ENCODE measurements at regions not wholly inside any gene's neighbourhood (a gene's known extent, or its start where the extent isn't known, plus 50 kb on each side); places are given as distances from the start of the nearest gene placed in this dataset.
A peak's percentile ranks its signal among the peaks of the same experiment; 100 is the strongest.

GRCh38 chr9:89999534-90000370, 394.9 kb downstream of the GADD45G start:
- H3K9me3 ChIP-seq, result no peaks in the 10 kb centered on the region
- peak overlapping the region; percentile 3 to 12 for H3K4me3 ChIP-seq
- peak in 2 of 4 experiments; percentile 8 for TF ChIP-seq CTCF (IDR thresholded peaks at IDR 0.05)
- TF ChIP-seq POLR2A (IDR thresholded peaks at IDR 0.05), result no peak
- H3K4me1 ChIP-seq, result peaks cover 0 to 15% of the 10 kb centered on the region in 2 donors
- peak; percentile 47 to 49 for DNase-seq
- H3K36me3 ChIP-seq, result no peaks in the 10 kb centered on the region
- H3K27me3 ChIP-seq, result no peaks in the 10 kb centered on the region
- H3K27ac ChIP-seq, result peak overlapping the region; percentile 80 to 89
- intact Hi-C loops (cut with DNase I; ENCODE audit: low total_unique reads), result no loop called here

- Histone ChIP-seq H3K4me1 (peaks cover 0 to 15% of the 10 kb centered on the region in 2 donors), H3K9me3 (no peaks in the 10 kb centered on the region), H3K27ac (peak overlapping the region; percentile 80 to 89), H3K4me3 (no peak overlapping the region), H3K36me3 (no peaks in the 10 kb centered on the region), H3K27me3 (no peaks in the 10 kb centered on the region)
- intact Hi-C loops (cut with DNase I; ENCODE audit: low total_unique reads), result no loop called here
- no peak for TF ChIP-seq CTCF (IDR thresholded peaks at IDR 0.05)
- TF ChIP-seq POLR2A (IDR thresholded peaks at IDR 0.05), result no peak
- no peak for DNase-seq
Observed at GRCh38 chr9:90000925-90001324, 396.1 kb downstream of the GADD45G start.

- intact Hi-C loops (cut with DNase I; ENCODE audit: low total_unique reads), result no loop called here
- Histone ChIP-seq H3K4me1 (peaks cover 0 to 15% of the 10 kb centered on the region in 2 donors), H3K36me3 (no peaks in the 10 kb centered on the region), H3K27ac (peak overlapping the region; percentile 36 to 89), H3K4me3 (no peak overlapping the region), H3K9me3 (no peaks in the 10 kb centered on the region), H3K27me3 (no peaks in the 10 kb centered on the region)
- no peak for DNase-seq
- TF ChIP-seq POLR2A (IDR thresholded peaks at IDR 0.05) (no peak), CTCF (IDR thresholded peaks at IDR 0.05) (no peak)
Observed at GRCh38 chr9:90001747-90002146, 396.9 kb downstream of the GADD45G start.

GRCh38 chr9:90002397-90003271, 397.8 kb downstream of the GADD45G start:
- Histone ChIP-seq H3K4me3 (no peak overlapping the region), H3K9me3 (no peaks in the 10 kb centered on the region), H3K36me3 (no peaks in the 10 kb centered on the region), H3K27ac (peak overlapping the region; percentile 28 to 31), H3K4me1 (peaks cover 0 to 15% of the 10 kb centered on the region in 2 donors), H3K27me3 (no peaks in the 10 kb centered on the region)
- intact Hi-C loops (cut with DNase I; ENCODE audit: low total_unique reads), result no loop called here
- no peak for DNase-seq
- TF ChIP-seq CTCF (IDR thresholded peaks at IDR 0.05) (no peak), POLR2A (IDR thresholded peaks at IDR 0.05) (no peak)

GRCh38 chr9:90005388-90005787, 400.6 kb downstream of the GADD45G start:
- Histone ChIP-seq H3K9me3 (no peaks in the 10 kb centered on the region), H3K36me3 (no peaks in the 10 kb centered on the region), H3K4me3 (no peak overlapping the region), H3K27ac (no peak overlapping the region), H3K4me1 (peaks cover 0 to 8% of the 10 kb centered on the region in 2 donors), H3K27me3 (no peaks in the 10 kb centered on the region)
- TF ChIP-seq POLR2A (IDR thresholded peaks at IDR 0.05) (no peak), CTCF (IDR thresholded peaks at IDR 0.05) (no peak)
- intact Hi-C loops (cut with DNase I; ENCODE audit: low total_unique reads), result no loop called here
- DNase-seq, result no peak
